Calu3 (cell line): ENCODE measurements at regions not wholly inside any gene's neighbourhood (a gene's known extent, or its start where the extent isn't known, plus 50 kb on each side); places are given as distances from the start of the nearest gene placed in this dataset.

ENCODE experiments used
- BruUV-seq: library from RNA; stranded (reverse); fragments of 400-500 nt; replicated peaks from 2 replicates; lab custom pipeline; 2021; lab: Mats Ljungman, UMichigan
- CTCF ChIA-PET: fragments of 300-600 bp; sonication (Branson Sonifier 250); formaldehyde crosslinking; loops from one replicate; lab custom pipeline; 2022; ENCODE audit warnings: antibody characterized with exemption; lab: Charles Lee
- DNase-seq: peaks from one replicate; pipeline ENCODE4 v3.0.0; 2022
- H3K27ac Mint-ChIP-seq: one replicate; pipeline ENCODE4 v1.8.0; 2022; ENCODE audit warnings: mixed read lengths; ENCODE audit not compliant: unreplicated experiment
- H3K27me3 Mint-ChIP-seq: one replicate; pipeline ENCODE4 v1.8.0; 2022; ENCODE audit warnings: mixed read lengths; ENCODE audit not compliant: unreplicated experiment
- H3K36me3 Mint-ChIP-seq: one replicate; pipeline ENCODE4 v1.8.0; 2022; ENCODE audit warnings: mild to moderate bottlenecking, moderate library complexity, mixed read lengths; ENCODE audit not compliant: insufficient read depth, unreplicated experiment
- H3K4me1 Mint-ChIP-seq: one replicate; pipeline ENCODE4 v1.8.0; 2022; ENCODE audit warnings: mild to moderate bottlenecking, low read depth, mixed read lengths; ENCODE audit not compliant: unreplicated experiment
- H3K4me3 Mint-ChIP-seq: one replicate; pipeline ENCODE4 v1.8.0; 2022; ENCODE audit warnings: mild to moderate bottlenecking, low read depth, moderate library complexity, mixed read lengths; ENCODE audit not compliant: unreplicated experiment
- H3K9me3 Mint-ChIP-seq: one replicate; pipeline ENCODE4 v1.8.0; 2022; ENCODE audit warnings: low read depth, mixed read lengths; ENCODE audit not compliant: unreplicated experiment
- CTCF ChIP-seq: fragments of 200-600 bp; IDR thresholded peaks from one replicate; pipeline ENCODE4 v1.8.0; 2022; ENCODE audit warnings: antibody characterized with exemption; ENCODE audit not compliant: unreplicated experiment
- intact Hi-C: fragments of 100-400 bp; cut with micrococcal nuclease; formaldehyde crosslinking; loops from one replicate; pipeline ENCODE4 v1.10.0; 2022; ENCODE audit not compliant: unreplicated experiment

GRCh38 chr7:121570365-121570764, 174.3 kb upstream of the FAM3C start:
- BruUV-seq, result no TSS peak
- DNase-seq, result no peak
- CTCF ChIA-PET, result interaction anchor here (0.9 kb wide), 1 partner anchor 424 kb away, joined by 3 read pairs; no protein-coding TSS in a partner anchor
- H3K9me3 Mint-ChIP-seq, result no peaks in the 10 kb centered on the region
- H3K4me1 Mint-ChIP-seq, result no peaks in the 10 kb centered on the region
- no peak overlapping the region for H3K27ac Mint-ChIP-seq
- no peak overlapping the region for H3K4me3 Mint-ChIP-seq
- intact Hi-C loops, result no loop called here
- no peak for TF ChIP-seq CTCF
- H3K36me3 Mint-ChIP-seq, result no peaks in the 10 kb centered on the region
- H3K27me3 Mint-ChIP-seq, result no peaks in the 10 kb centered on the region

- DNase-seq, result peak; percentile 14
- H3K4me1 Mint-ChIP-seq, result no peaks in the 10 kb centered on the region
- no peaks in the 10 kb centered on the region for H3K36me3 Mint-ChIP-seq
- intact Hi-C loops, result no loop called here
- H3K9me3 Mint-ChIP-seq, result no peaks in the 10 kb centered on the region
- TF ChIP-seq CTCF, result peak; percentile 39
- H3K4me3 Mint-ChIP-seq, result no peak overlapping the region
- H3K27me3 Mint-ChIP-seq, result no peaks in the 10 kb centered on the region
- BruUV-seq, result no TSS peak
- CTCF ChIA-PET, result interaction anchor here (1.2 kb wide), 1 partner anchor 431 kb away, joined by 3 read pairs; no protein-coding TSS in a partner anchor
- H3K27ac Mint-ChIP-seq, result no peak overlapping the region
Measured at GRCh38 chr7:121563177-121563576, 167.1 kb upstream of the FAM3C start.

GRCh38 chr7:121562259-121562658, 166.2 kb upstream of the FAM3C start:
- TF ChIP-seq CTCF, result no peak
- Mint-ChIP-seq H3K4me3 (no peak overlapping the region), H3K36me3 (no peaks in the 10 kb centered on the region), H3K4me1 (no peaks in the 10 kb centered on the region), H3K27ac (no peak overlapping the region), H3K27me3 (no peaks in the 10 kb centered on the region), H3K9me3 (no peaks in the 10 kb centered on the region)
- BruUV-seq, result no TSS peak
- intact Hi-C loops, result no loop called here
- no peak for DNase-seq
- CTCF ChIA-PET, result no interaction called here

GRCh38 chr7:121561717-121562116, 165.6 kb upstream of the FAM3C start:
- no peaks in the 10 kb centered on the region for H3K9me3 Mint-ChIP-seq
- CTCF ChIA-PET, result no interaction called here
- no peak for TF ChIP-seq CTCF
- H3K27me3 Mint-ChIP-seq, result no peaks in the 10 kb centered on the region
- DNase-seq, result peak; percentile 4
- no peaks in the 10 kb centered on the region for H3K4me1 Mint-ChIP-seq
- H3K27ac Mint-ChIP-seq, result no peak overlapping the region
- H3K4me3 Mint-ChIP-seq, result no peak overlapping the region
- BruUV-seq, result no TSS peak
- no peaks in the 10 kb centered on the region for H3K36me3 Mint-ChIP-seq
- intact Hi-C loops, result no loop called here
